ENCODE measurements at regions not wholly inside any gene's neighbourhood (a gene's known extent, or its start where the extent isn't known, plus 50 kb on each side); places are given as distances from the start of the nearest gene placed in this dataset.

DNA sequence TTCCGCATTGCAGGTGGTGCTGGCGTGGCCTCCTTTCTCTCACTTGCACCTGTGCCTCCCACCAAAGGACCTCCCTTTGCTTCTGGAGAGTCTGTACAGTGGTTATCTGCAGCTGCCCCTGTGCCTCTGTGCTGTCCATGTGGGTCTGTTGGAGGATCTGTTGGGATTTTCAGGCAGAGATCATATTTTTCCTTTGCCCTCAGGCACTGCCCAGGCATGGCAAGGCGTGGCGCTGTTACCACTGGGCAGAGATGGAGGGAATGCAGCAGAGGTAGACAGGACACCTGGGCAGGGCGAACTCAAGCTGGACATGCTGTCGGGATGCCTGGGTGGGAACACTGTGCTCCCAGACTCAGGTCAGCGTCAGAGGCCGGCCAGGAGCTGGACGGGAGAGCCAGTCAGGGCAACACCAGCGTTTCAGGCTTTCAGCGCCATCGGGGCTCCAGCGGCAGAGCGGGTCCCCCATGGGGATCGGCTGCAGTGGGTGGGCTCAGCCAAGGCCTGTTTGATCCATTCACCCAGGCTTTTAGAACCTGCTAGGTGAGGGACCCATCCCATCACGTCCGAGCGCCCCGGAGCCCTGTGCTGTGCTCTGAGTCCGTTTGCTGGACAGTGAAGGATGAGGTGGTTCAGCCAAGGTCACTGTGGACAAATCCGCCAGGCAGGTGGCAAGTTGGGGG lies 718.9 kb downstream of the BRD1 start:
- TF ChIP-seq POLR2A (IDR thresholded peaks at IDR 0.05; ENCODE audit: low read depth, low read length) (no peak), MAFK (IDR thresholded peaks at IDR 0.05; ENCODE audit: low read depth, low read length) (no peak), MXI1 (IDR thresholded peaks at IDR 0.05; ENCODE audit: borderline replicate concordance, low read depth, low read length) (no peak), RAD21 (IDR thresholded peaks at IDR 0.05; ENCODE audit: low read length) (no peak), CEBPB (IDR thresholded peaks at IDR 0.05; ENCODE audit: low read depth, low read length) (no peak), SMC3 (IDR thresholded peaks at IDR 0.05; ENCODE audit: low read depth, low read length) (no peak), CHD1 (IDR thresholded peaks at IDR 0.05; ENCODE audit: low read depth, low read length) (no peak)
- TF ChIP-seq, protein P1, sequence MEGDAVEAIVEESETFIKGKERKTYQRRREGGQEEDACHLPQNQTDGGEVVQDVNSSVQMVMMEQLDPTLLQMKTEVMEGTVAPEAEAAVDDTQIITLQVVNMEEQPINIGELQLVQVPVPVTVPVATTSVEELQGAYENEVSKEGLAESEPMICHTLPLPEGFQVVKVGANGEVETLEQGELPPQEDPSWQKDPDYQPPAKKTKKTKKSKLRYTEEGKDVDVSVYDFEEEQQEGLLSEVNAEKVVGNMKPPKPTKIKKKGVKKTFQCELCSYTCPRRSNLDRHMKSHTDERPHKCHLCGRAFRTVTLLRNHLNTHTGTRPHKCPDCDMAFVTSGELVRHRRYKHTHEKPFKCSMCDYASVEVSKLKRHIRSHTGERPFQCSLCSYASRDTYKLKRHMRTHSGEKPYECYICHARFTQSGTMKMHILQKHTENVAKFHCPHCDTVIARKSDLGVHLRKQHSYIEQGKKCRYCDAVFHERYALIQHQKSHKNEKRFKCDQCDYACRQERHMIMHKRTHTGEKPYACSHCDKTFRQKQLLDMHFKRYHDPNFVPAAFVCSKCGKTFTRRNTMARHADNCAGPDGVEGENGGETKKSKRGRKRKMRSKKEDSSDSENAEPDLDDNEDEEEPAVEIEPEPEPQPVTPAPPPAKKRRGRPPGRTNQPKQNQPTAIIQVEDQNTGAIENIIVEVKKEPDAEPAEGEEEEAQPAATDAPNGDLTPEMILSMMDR (conservative IDR thresholded peaks at IDR 0.05; ENCODE audit: low read depth, low read length), result no peak
- TF ChIP-seq, protein P2, sequence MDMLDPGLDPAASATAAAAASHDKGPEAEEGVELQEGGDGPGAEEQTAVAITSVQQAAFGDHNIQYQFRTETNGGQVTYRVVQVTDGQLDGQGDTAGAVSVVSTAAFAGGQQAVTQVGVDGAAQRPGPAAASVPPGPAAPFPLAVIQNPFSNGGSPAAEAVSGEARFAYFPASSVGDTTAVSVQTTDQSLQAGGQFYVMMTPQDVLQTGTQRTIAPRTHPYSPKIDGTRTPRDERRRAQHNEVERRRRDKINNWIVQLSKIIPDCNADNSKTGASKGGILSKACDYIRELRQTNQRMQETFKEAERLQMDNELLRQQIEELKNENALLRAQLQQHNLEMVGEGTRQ (IDR thresholded peaks at IDR 0.05; ENCODE audit: low read depth, low read length), result no peak

All from IMR-90 (cell line).